Natural killer cell (primary cell): ENCODE measurements at regions not wholly inside any gene's neighbourhood (a gene's known extent, or its start where the extent isn't known, plus 50 kb on each side); places are given as distances from the start of the nearest gene placed in this dataset.

Experiments used
- ATAC-seq, 3 donors: fragments of 150-1000 bp in 2 of 3; fragments of 200-7000 bp in 1 of 3; cut with Tn5 transposase; 1 replicate in 1 of 3; 2 replicates in 2 of 3; pipeline ENCODE4 v1.10.0; 2021; ENCODE audit warnings: mild to moderate bottlenecking in 2 of 3, moderate library complexity in 2 of 3
- DNase-seq, 2 donors: peaks; one replicate each; pipeline versions ENCODE4 v3.0.0 to v3.0.0-alpha.2; 2013 to 2021; ENCODE audit warnings: mixed read lengths in 1 of 2
- H3K27ac ChIP-seq: one replicate; pipeline ENCODE4 v1.5.1; 2013; ENCODE audit warnings: mild to moderate bottlenecking, low read length
- H3K27me3 ChIP-seq: one replicate; pipeline ENCODE4 v1.6.1; 2013; ENCODE audit warnings: low read length; ENCODE audit not compliant: control insufficient read depth, insufficient read depth
- H3K36me3 ChIP-seq: one replicate; pipeline ENCODE4 v1.6.1; 2013; ENCODE audit warnings: low read length; ENCODE audit not compliant: control insufficient read depth, insufficient read depth
- H3K4me1 ChIP-seq: one replicate; pipeline ENCODE4 v1.6.1; 2013; ENCODE audit warnings: low read length; ENCODE audit not compliant: control insufficient read depth, insufficient read depth
- H3K4me3 ChIP-seq: one replicate; pipeline ENCODE4 v1.5.1; 2013; ENCODE audit warnings: low read length
- H3K9me3 ChIP-seq: one replicate; pipeline ENCODE4 v1.6.1; 2013; ENCODE audit warnings: low read length; ENCODE audit not compliant: control insufficient read depth, insufficient read depth
- H3K27ac Mint-ChIP-seq, 2 donors: one replicate each; pipeline ENCODE4 v1.8.0; 2022; ENCODE audit warnings: mild to moderate bottlenecking in 2 of 2, mixed read lengths in 2 of 2, moderate library complexity in 1 of 2
- H3K27me3 Mint-ChIP-seq, 2 donors: one replicate each; pipeline ENCODE4 v1.8.0; 2022; ENCODE audit warnings: low read depth in 2 of 2, mixed read lengths in 2 of 2
- H3K36me3 Mint-ChIP-seq: one replicate; pipeline ENCODE4 v1.8.0; 2022; ENCODE audit warnings: mixed read lengths
- H3K4me1 Mint-ChIP-seq, 2 donors: one replicate each; pipeline ENCODE4 v1.8.0; 2022; ENCODE audit warnings: mixed read lengths in 2 of 2
- H3K4me3 Mint-ChIP-seq: one replicate; pipeline ENCODE4 v1.8.0; 2022; ENCODE audit warnings: mild to moderate bottlenecking, moderate library complexity, mixed read lengths
- H3K9me3 Mint-ChIP-seq, 2 donors: one replicate each; pipeline ENCODE4 v1.8.0; 2022; ENCODE audit warnings: mixed read lengths in 2 of 2
- WGBS: methylation state at CpG from one replicate; pipeline ENCODE4 v1.1.7; 2013; ENCODE audit warnings: missing lambda C conversion rate; ENCODE audit not compliant: insufficient coverage; 5-methylcytosine and 5-hydroxymethylcytosine counted together
- intact Hi-C: fragments of 100-400 bp; cut with micrococcal nuclease; formaldehyde crosslinking; loops from one replicate; pipeline ENCODE4 v1.14.2; 2022
- TF ChIP-seq, protein P1 (sequence below): fragments of 200-600 bp; IDR thresholded peaks from one replicate; pipeline ENCODE4 v1.8.0; 2022; ENCODE audit warnings: antibody characterized with exemption

DNA sequence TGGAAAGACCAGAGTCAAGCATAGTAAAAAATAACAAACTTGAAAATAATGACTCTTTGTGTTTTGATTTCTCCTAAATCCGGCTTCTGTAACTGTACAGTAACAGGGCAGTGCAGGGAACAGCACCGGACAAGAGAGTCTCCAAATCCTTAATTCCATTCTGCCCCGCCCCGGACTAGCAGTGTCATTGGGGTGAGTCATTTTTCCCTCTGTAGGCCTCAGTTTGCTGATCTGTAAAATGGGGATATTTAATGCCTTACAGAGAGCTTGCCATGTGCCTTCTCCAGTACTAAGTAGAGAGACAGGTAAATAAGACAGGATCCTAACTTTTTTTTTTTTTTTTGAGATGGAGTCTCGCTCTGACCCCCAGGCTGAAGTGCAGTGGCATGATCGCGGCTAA, 83.6 kb upstream of the TBC1D3K start:
- H3K4me3 Mint-ChIP-seq: no peak overlapping the region
- DNase-seq (no peak), ATAC-seq (no peak)
- peaks cover 0 to 11% of the 10 kb centered on the region in 2 donors for H3K27me3 Mint-ChIP-seq
- TF ChIP-seq, protein P1, sequence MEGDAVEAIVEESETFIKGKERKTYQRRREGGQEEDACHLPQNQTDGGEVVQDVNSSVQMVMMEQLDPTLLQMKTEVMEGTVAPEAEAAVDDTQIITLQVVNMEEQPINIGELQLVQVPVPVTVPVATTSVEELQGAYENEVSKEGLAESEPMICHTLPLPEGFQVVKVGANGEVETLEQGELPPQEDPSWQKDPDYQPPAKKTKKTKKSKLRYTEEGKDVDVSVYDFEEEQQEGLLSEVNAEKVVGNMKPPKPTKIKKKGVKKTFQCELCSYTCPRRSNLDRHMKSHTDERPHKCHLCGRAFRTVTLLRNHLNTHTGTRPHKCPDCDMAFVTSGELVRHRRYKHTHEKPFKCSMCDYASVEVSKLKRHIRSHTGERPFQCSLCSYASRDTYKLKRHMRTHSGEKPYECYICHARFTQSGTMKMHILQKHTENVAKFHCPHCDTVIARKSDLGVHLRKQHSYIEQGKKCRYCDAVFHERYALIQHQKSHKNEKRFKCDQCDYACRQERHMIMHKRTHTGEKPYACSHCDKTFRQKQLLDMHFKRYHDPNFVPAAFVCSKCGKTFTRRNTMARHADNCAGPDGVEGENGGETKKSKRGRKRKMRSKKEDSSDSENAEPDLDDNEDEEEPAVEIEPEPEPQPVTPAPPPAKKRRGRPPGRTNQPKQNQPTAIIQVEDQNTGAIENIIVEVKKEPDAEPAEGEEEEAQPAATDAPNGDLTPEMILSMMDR: no peak
- WGBS: 98% methylated on average over 7 of the region's 7 CpGs
- Histone ChIP-seq H3K36me3 (no peaks in the 10 kb centered on the region), H3K27me3 (no peaks in the 10 kb centered on the region), H3K4me3 (no peak overlapping the region), H3K4me1 (peaks cover 18% of the 10 kb centered on the region), H3K9me3 (no peaks in the 10 kb centered on the region), H3K27ac (no peak overlapping the region)
- H3K36me3 Mint-ChIP-seq: no peaks in the 10 kb centered on the region
- H3K9me3 Mint-ChIP-seq: no peaks in the 10 kb centered on the region
- no peak overlapping the region for H3K27ac Mint-ChIP-seq
- peaks cover 11 to 16% of the 10 kb centered on the region in 2 donors for H3K4me1 Mint-ChIP-seq
- intact Hi-C loops: no loop called here

DNA sequence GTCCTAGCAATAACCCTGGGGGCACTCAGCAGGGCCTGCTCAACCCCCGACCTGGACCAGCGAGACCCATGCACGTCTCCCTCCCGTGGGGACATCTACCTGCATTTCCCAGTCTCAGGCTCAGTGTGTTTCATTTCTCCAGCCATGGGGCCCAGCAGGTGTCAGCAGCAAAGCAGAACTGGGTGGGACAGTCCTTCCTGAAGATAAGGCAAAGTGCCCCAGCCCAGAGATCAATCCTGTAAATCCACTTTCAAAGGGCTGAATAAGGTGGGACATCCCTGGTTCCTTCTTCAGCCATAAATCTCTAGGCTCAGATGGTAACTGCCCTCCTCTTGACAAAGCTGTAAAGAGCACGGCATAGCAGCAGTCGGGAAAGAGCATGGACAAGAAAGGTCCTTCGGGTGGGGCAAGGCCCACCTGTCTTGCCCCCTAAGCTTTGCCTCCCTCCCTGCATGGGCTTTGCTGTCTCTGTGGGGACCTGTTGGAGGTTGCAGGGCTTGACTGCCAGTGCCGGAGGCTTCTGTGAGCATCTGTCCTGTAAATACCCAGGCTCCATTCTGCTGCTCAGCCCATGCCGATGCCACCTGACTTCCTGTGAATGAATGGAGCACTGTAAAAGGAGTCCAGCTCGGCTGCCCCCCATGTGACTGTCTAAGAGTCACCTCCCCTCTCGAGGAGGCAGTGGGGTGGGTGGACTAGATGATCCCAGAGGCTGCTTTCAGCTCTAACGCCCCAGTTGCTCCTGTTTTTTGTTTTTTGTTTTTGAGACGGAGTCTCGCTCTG, 84.8 kb upstream of the TBC1D3K start:
- TF ChIP-seq, protein P1: no peak
- H3K36me3 Mint-ChIP-seq: no peaks in the 10 kb centered on the region

DNA sequence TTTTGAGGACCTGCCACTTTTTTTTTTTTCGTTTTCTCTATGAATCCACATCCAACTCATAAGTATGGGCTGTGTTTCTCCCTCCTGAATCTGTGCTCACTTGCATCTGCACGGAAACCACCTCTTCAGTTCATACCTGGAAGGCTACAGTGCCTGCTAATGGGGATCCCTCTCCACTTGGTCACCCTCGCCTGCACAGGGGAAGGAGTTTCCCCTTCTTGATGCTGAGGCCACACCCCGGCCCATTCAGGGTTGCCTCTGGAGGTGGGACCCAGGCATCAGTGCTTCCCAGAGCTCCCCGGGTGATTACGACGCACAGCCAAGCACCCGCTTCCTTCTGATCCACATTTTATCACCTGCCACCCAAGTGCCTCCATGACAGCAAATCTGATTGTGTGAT, 85.9 kb upstream of the TBC1D3K start:
- 82% methylated on average over 8 of the region's 8 CpGs for WGBS
- Mint-ChIP-seq H3K36me3 (no peaks in the 10 kb centered on the region), H3K4me1 (peaks cover 0 to 5% of the 10 kb centered on the region in 2 donors), H3K4me3 (no peak overlapping the region), H3K27ac (no peak overlapping the region), H3K27me3 (peaks cover 0 to 13% of the 10 kb centered on the region in 2 donors), H3K9me3 (no peaks in the 10 kb centered on the region)
- Histone ChIP-seq H3K4me3 (no peak overlapping the region), H3K27me3 (no peaks in the 10 kb centered on the region), H3K4me1 (peaks cover 4% of the 10 kb centered on the region), H3K27ac (no peak overlapping the region), H3K36me3 (no peaks in the 10 kb centered on the region), H3K9me3 (no peaks in the 10 kb centered on the region)
- ATAC-seq: no peak
- TF ChIP-seq, protein P1: no peak
- no peak for DNase-seq
- intact Hi-C loops: no loop called here

More for the DNA sequence above, 84.8 kb upstream of the TBC1D3K start:
- no peak for ATAC-seq
- 88% methylated on average over 14 of the region's 14 CpGs for WGBS
- Histone ChIP-seq H3K27me3 (no peaks in the 10 kb centered on the region), H3K4me3 (no peak overlapping the region), H3K27ac (no peak overlapping the region), H3K9me3 (no peaks in the 10 kb centered on the region), H3K36me3 (no peaks in the 10 kb centered on the region), H3K4me1 (peaks cover 10% of the 10 kb centered on the region)
- DNase-seq: no peak
- Mint-ChIP-seq H3K27ac (no peak overlapping the region), H3K4me1 (peaks cover 4 to 15% of the 10 kb centered on the region in 2 donors), H3K9me3 (no peaks in the 10 kb centered on the region), H3K4me3 (no peak overlapping the region), H3K27me3 (peaks cover 0 to 13% of the 10 kb centered on the region in 2 donors)
- intact Hi-C loops: no loop called here

DNA sequence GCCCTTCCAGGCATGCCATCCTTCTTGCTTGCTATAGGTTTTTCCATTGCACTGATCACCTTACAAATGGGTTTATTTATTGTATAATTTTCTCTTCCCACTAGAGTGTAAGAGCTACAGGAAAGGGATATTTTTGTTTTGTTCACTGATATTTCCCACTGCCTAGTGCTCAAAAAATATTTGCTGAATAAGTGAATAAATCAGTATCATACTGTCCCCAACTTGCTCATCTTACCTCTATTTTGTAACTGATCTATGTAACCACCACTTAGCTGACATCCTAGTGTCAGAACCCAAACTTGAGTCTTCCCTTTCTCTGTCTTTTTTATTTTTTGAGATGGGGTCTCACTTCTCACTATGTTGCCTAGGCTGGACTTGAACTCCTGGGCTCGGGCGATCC, 87.6 kb upstream of the TBC1D3K start:
- Mint-ChIP-seq H3K27me3 (peaks cover 0 to 14% of the 10 kb centered on the region in 2 donors), H3K36me3 (no peaks in the 10 kb centered on the region), H3K4me3 (no peak overlapping the region), H3K4me1 (peaks cover 0 to 11% of the 10 kb centered on the region in 2 donors), H3K27ac (no peak overlapping the region), H3K9me3 (no peaks in the 10 kb centered on the region)
- TF ChIP-seq, protein P1: no peak
- Histone ChIP-seq H3K27me3 (no peaks in the 10 kb centered on the region), H3K36me3 (no peaks in the 10 kb centered on the region), H3K4me1 (peaks cover 7% of the 10 kb centered on the region), H3K9me3 (no peaks in the 10 kb centered on the region), H3K4me3 (no peak overlapping the region), H3K27ac (no peak overlapping the region)
- intact Hi-C loops: no loop called here
- ATAC-seq (no peak), DNase-seq (no peak)
- 100% methylated on average over 2 of the region's 2 CpGs for WGBS
